ENCODE measurements at regions not wholly inside any gene's neighbourhood (a gene's known extent, or its start where the extent isn't known, plus 50 kb on each side); places are given as distances from the start of the nearest gene placed in this dataset.

DNA sequence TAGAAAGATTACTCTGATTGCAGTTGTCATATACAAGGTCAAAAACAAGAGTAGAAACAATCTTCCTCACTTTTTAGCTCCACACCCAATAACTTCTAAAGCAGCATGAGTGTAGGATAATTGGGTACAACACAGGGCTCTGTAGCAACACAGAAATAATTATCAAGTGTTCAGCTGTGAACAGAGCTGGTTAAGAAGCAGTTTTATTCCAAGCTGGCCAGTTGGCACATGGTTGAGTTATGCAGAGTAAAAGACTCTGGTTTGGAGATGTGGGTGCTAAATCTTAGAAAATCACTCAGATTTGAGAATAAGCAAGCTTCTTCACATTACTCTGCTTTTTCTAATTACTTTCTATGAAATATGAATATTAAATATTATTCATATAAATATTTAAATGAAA is 118.5 kb downstream of the KIF2B start:
- no peak for TF ChIP-seq CTCF (IDR thresholded peaks at IDR 0.05)
- no peak for TF ChIP-seq POLR2AphosphoS5 (IDR thresholded peaks at IDR 0.05)
- TF ChIP-seq POLR2A (IDR thresholded peaks at IDR 0.05) = no peak

Measured in prostate gland (tissue), 2 donors.